Cardiac muscle cell (in vitro differentiated cells and primary cell): ENCODE measurements at regions not wholly inside any gene's neighbourhood (a gene's known extent, or its start where the extent isn't known, plus 50 kb on each side); places are given as distances from the start of the nearest gene placed in this dataset.

Experiments
- DNase-seq, 2 donors: peaks; one replicate each; pipeline versions ENCODE4 v3.0.0 to v3.0.0-alpha.2; 2010 to 2017; ENCODE audit warnings: low read depth in 1 of 2, low spot score in 1 of 2
- H3K27ac ChIP-seq: fragments of 200-600 bp; sonication (generic); 2 replicates; pipeline ENCODE4 v1.5.1; 2016
- H3K27me3 ChIP-seq: fragments of 200-600 bp; sonication (generic); 2 replicates; pipeline ENCODE4 v1.6.0; 2016; ENCODE audit warnings: control low read depth
- H3K36me3 ChIP-seq: fragments of 200-600 bp; sonication (generic); 2 replicates; pipeline ENCODE4 v1.5.1; 2016; ENCODE audit warnings: control low read depth
- H3K4me1 ChIP-seq: fragments of 200-600 bp; sonication (generic); 2 replicates; pipeline ENCODE4 v1.8.1; 2017; ENCODE audit warnings: low read depth, mild to moderate bottlenecking, mixed run types
- H3K4me3 ChIP-seq: fragments of 200-600 bp; sonication (generic); 2 replicates; pipeline ENCODE4 v1.5.1; 2016; ENCODE audit warnings: mild to moderate bottlenecking
- H3K9me3 ChIP-seq: fragments of 200-600 bp; sonication (generic); 2 replicates; pipeline ENCODE4 v1.5.1; 2017; ENCODE audit warnings: low read depth, mild to moderate bottlenecking, control low read depth
- TF ChIP-seq, protein P1 (sequence below): IDR thresholded peaks from 2 replicates; pipeline ENCODE4 v1.5.1; 2012; ENCODE audit warnings: low read depth, mild to moderate bottlenecking, low read length

DNA sequence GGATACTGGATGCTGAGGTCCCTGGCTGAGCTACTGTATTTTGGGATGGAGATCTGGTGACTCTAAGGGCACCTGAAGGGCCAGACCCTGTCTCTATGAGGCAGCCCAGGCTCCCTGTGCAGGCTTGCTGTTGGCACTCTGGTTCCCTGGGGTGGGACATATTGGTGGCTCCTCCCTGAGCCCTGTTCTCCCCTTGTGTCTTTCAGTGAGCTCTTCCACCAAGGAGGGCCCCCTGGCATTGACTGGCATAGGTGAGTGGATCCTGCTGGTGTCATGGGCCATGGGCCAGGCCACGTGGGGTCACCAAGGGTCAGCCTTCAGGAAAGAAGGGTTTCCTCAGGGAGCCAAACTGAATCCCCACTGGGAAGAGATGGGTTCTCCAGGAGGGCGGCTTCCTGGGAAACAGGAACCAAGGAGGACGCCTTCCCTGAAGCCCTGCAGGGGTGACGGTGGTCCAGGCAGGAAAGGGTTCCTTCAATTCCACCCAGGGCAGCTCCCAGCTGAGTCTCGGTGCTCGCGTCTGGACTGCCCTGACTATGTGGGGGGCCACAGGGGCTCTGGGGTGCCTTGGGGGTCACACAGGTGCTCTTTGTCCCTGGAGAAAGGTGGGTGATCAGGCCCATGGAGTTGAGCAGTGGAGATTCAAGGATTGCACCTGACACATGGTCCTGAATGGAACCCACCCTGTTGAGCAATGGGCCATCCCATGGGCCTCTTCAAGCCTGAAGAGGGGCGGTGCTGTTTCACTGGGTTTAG lies 220.4 kb downstream of the SNRPN start:
- no peaks in the 10 kb centered on the region for H3K27me3 ChIP-seq
- TF ChIP-seq, protein P1, sequence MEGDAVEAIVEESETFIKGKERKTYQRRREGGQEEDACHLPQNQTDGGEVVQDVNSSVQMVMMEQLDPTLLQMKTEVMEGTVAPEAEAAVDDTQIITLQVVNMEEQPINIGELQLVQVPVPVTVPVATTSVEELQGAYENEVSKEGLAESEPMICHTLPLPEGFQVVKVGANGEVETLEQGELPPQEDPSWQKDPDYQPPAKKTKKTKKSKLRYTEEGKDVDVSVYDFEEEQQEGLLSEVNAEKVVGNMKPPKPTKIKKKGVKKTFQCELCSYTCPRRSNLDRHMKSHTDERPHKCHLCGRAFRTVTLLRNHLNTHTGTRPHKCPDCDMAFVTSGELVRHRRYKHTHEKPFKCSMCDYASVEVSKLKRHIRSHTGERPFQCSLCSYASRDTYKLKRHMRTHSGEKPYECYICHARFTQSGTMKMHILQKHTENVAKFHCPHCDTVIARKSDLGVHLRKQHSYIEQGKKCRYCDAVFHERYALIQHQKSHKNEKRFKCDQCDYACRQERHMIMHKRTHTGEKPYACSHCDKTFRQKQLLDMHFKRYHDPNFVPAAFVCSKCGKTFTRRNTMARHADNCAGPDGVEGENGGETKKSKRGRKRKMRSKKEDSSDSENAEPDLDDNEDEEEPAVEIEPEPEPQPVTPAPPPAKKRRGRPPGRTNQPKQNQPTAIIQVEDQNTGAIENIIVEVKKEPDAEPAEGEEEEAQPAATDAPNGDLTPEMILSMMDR: no peak
- H3K36me3 ChIP-seq: no peaks in the 10 kb centered on the region
- no peaks in the 10 kb centered on the region for H3K9me3 ChIP-seq
- H3K27ac ChIP-seq: no peak overlapping the region
- H3K4me1 ChIP-seq: no peaks in the 10 kb centered on the region
- DNase-seq: no peak
- no peak overlapping the region for H3K4me3 ChIP-seq

DNA sequence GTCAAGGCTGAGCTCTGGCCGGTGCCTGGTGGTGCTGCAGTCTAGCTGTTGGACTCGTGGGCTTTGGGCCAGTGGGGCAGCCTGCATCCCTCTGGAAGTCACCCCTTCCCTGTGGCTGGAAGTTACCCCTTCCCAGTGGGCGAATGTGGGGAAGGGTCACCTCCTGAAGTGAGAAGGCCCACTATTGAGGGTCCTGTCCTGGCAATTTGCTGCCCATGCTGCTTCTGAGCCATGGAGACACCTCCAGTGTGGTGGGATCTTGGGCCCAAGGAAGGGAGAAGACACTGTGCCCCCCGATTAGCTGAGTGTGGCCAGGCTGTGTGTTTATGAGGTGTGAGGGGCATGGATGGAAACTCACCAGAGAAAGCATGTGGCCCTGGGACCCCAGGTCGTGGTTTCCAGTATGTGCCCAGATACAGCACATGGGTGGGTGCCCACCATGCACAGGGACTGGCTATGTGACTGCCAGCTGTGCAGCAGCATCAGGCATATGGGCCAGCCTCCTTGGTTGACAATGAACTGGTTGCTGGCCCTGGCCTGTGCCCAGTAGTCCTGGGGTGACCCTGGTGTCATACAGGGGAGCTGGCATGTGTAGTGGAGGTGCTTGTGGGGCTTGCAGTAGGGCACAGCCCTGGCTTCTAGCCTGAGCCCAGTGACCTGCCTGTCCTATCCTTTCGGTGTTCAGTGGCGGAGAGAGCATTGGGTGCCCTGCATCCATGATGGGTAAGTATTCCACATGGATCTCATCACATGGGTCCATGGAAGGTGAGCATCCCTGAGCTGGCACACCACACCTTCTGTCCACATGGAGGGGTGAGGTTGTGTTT lies 221.2 kb downstream of the SNRPN start:
- no peaks in the 10 kb centered on the region for H3K27me3 ChIP-seq
- TF ChIP-seq, protein P1: no peak
- no peak for DNase-seq
- no peaks in the 10 kb centered on the region for H3K36me3 ChIP-seq
- H3K4me3 ChIP-seq: no peak overlapping the region
- no peaks in the 10 kb centered on the region for H3K4me1 ChIP-seq
- H3K9me3 ChIP-seq: no peaks in the 10 kb centered on the region
- no peak overlapping the region for H3K27ac ChIP-seq

DNA sequence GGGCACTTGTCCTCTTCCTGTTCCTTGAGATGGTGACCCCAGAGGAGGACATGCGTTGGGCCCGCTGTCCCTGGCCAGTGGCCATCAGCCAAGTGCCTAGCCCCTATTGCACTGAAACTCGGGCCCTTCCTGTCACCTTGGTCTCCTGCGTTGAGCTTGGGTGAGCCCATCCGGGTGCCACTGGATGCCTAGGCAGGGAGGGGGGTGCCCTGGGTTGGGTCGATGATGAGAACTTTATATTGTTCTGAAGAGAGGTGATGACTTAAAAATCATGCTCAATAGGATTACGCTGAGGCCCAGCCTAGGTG lies 221.8 kb downstream of the SNRPN start:
- Histone ChIP-seq H3K27me3 (no peaks in the 10 kb centered on the region), H3K36me3 (no peaks in the 10 kb centered on the region), H3K4me1 (no peaks in the 10 kb centered on the region), H3K4me3 (no peak overlapping the region), H3K27ac (no peak overlapping the region), H3K9me3 (no peaks in the 10 kb centered on the region)
- TF ChIP-seq, protein P1: no peak
- DNase-seq: no peak

DNA sequence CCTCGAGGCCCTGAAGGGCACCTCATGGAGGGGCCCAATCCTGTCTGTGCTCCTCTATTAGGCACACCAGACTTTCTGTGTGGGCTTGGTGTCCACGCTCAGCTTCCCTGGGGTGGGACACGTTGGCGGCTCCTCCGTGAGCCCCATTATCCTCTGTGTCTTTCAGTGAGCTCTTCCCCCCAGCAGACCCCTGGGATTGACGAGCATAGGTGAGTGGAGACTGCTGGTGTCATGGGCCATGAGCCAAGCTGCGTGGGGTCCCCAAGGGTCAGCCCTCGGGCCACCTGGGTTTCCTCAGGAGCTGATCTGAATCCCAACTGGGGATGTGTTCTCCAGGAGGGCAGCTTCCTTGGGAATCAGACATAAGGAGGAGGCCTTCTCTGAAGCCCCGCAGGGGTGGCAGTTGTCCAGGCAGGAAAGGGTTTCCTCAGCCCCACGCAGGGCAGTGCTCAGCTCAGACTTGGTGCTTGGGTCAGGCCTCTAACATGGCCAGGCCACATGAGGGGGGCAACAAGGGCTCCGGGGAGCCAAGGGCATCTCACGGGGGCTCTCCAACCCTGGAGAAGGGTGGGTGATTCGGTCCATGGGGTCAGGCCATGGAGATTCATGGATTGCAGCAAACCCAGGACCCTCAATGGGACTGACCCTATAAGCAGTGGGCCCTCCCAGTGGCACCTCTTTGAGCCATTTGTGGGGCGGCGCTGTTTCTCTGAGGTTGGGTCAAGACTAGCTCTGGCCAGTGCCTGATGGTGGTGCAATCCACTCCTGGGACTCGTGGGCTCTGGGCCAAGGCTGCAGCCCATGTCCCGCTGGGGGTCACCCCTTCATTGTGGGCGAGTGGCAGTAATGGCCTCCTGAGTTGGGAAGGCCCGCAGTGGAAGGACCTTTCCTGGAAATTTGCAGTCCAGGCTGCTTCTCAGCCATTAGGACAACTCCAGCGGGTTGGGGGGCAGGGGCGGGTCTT lies 222.5 kb downstream of the SNRPN start:
- no peak overlapping the region for H3K27ac ChIP-seq
- TF ChIP-seq, protein P1: no peak
- H3K4me3 ChIP-seq: no peak overlapping the region
- no peaks in the 10 kb centered on the region for H3K9me3 ChIP-seq
- no peaks in the 10 kb centered on the region for H3K36me3 ChIP-seq
- no peak for DNase-seq
- no peaks in the 10 kb centered on the region for H3K27me3 ChIP-seq
- H3K4me1 ChIP-seq: no peaks in the 10 kb centered on the region

DNA sequence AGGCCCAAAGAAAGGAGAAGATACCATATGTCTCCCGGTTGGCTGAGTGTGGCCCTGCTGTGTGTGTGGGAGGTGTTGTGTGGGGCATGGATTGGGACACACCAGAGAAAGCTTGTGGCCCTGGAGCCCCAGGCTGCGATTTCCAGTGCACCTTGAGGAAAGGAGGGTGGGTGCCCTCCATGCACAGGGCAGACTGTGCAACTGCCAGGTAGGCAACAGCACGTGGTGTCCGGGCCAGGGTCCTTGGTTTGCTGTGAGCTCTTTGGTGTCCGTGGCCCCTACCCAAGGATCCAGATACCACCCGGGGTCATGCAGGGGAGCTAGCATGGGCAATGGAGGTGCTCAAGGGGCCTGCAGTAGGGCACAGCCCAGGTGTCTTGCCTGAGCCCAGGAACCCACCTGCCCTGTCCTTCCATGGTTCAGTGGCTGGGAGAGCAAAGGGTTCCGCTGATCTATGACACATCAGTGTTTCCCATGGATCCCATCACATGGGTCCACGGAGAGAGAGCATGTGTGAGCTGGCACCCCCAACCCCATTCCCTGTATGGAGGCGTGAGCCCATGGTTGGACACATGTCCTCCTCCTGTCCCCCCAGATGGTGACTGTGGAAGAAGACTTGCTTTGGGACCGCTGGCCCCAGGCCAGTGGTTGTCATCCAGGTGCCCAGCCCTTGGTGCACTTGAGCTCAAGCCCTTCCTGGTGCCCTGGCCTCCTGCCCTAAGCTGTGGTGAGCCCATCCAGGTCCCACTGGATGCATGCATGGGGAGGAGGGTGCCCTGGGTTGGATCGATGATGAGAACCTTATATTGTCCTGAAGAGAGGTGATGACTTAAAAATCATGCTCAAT lies 223.4 kb downstream of the SNRPN start:
- Histone ChIP-seq H3K27ac (no peak overlapping the region), H3K36me3 (no peaks in the 10 kb centered on the region), H3K27me3 (no peaks in the 10 kb centered on the region), H3K4me1 (no peaks in the 10 kb centered on the region), H3K9me3 (no peaks in the 10 kb centered on the region), H3K4me3 (no peak overlapping the region)
- no peak for DNase-seq
- TF ChIP-seq, protein P1: no peak
